Transverse colon (tissue), 4 donors: ENCODE measurements at regions not wholly inside any gene's neighbourhood (a gene's known extent, or its start where the extent isn't known, plus 50 kb on each side); places are given as distances from the start of the nearest gene placed in this dataset.

Source experiments
- POLR2A ChIP-seq: fragments of 450-650 bp; IDR thresholded peaks from one replicate; pipeline ENCODE4 v1.6.1; 2016; ENCODE audit warnings: antibody characterized with exemption, mild to moderate bottlenecking, moderate library complexity
- POLR2AphosphoS5 ChIP-seq, 3 donors: sonication (generic); formaldehyde crosslinking; IDR thresholded peaks; one replicate each; pipeline ENCODE4 v1.6.1; 2016; ENCODE audit warnings: antibody characterized with exemption in 3 of 3
- TF ChIP-seq, protein P1 (sequence below), 5 experiments: fragments of 200-600 bp in 3 of 5; fragments of 450-650 bp in 2 of 5; sonication (generic) in 3 of 5; IDR thresholded peaks; 1 replicate in 2 of 5; 2 replicates in 3 of 5; pipeline ENCODE4 v1.5.1; 2016 to 2017; ENCODE audit warnings: antibody characterized with exemption in 5 of 5, inconsistent platforms in 3 of 5, mild to moderate bottlenecking in 2 of 5, moderate library complexity in 1 of 5

DNA sequence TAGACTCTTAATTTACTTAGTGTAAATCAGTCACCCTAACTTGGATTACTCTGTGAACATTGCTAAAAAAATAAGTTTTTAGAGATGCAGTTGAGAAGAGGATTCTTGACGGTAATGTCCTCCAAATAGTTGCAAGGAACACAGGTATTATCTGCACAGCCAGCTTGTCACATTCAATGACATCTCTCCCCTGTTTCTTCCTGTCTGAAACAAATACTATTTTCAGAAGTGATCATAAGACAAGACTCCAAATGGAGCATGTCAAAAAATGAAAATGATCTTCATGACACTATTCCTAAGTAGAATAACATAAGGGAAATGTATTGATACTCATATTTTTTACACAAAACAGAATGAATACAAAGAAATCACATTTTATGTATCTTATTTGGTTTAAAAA is 227.9 kb upstream of the CHD1 start:
- no peak for TF ChIP-seq POLR2A
- TF ChIP-seq, protein P1, sequence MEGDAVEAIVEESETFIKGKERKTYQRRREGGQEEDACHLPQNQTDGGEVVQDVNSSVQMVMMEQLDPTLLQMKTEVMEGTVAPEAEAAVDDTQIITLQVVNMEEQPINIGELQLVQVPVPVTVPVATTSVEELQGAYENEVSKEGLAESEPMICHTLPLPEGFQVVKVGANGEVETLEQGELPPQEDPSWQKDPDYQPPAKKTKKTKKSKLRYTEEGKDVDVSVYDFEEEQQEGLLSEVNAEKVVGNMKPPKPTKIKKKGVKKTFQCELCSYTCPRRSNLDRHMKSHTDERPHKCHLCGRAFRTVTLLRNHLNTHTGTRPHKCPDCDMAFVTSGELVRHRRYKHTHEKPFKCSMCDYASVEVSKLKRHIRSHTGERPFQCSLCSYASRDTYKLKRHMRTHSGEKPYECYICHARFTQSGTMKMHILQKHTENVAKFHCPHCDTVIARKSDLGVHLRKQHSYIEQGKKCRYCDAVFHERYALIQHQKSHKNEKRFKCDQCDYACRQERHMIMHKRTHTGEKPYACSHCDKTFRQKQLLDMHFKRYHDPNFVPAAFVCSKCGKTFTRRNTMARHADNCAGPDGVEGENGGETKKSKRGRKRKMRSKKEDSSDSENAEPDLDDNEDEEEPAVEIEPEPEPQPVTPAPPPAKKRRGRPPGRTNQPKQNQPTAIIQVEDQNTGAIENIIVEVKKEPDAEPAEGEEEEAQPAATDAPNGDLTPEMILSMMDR (IDR thresholded peaks at IDR 0.05), result no peak
- no peak for TF ChIP-seq POLR2AphosphoS5 (IDR thresholded peaks at IDR 0.05)
